NAMALWA (cell line): ENCODE measurements at regions not wholly inside any gene's neighbourhood (a gene's known extent, or its start where the extent isn't known, plus 50 kb on each side); places are given as distances from the start of the nearest gene placed in this dataset.
"Not testable (repeated sequence)": the region's sequence is repeated elsewhere in the genome, so short reads cannot be mapped to it uniquely, and the experiment has no call there.

Experiments
- DNase-seq: peaks from one replicate; pipeline ENCODE4 v3.0.0-alpha.2; 2015; ENCODE audit warnings: low spot score

DNA sequence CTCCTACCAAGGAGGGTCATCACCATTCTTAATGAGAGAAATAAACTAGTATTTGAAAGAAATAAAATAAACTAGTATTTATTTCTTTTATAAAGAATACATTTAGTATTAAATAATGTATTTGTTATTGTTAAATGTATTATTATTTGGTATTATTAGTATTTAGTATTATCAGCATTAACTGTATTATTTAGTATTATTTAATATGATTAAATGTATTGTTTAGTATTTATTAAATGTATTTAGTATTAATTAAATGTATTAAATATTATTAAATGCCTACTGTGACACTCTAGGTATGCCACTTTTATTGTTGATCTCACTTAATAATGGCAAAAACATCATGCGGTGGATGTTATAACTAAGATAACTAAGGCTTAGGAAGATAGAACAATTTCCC, 353.6 kb upstream of the MAP2 start:
- no peak for DNase-seq

DNA sequence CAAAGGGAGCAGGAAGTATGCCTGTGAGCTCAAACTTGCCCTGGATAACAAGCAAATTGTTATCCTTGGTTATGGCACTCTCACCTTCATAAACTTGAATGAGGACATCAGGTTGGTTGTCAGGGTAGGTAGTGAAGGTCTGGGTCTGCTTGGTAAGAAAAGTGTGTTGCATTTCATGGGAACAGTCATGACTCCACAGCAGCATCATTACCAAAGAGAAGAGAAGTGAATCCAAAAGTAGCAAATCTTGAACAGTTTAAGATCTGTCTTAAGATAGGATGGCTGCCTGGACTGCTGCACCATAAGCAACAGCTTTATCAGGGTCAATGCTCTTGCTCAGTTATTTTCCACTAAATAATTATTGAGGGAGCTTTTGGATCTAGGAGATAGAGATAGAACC, 350.7 kb upstream of the MAP2 start:
- no peak for DNase-seq

DNA sequence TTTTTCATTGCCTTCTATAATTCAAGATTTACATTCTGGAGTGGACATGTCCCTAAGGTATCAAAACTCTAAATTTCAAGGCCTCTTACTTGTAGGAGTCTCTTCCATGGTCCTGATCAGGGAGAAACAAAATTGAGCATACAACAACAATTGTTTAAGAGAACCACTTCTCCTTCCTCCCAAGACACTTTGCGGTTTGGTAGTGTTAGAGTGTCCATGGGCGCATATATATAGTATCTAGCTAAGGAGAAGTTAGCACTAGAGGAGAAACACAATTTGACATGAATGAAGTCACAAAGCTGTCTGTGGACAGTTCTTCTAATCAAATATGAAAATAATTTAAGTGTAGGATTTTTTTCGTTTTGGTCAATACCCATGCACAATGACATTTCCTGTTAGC, 349.1 kb upstream of the MAP2 start:
- no peak for DNase-seq

DNA sequence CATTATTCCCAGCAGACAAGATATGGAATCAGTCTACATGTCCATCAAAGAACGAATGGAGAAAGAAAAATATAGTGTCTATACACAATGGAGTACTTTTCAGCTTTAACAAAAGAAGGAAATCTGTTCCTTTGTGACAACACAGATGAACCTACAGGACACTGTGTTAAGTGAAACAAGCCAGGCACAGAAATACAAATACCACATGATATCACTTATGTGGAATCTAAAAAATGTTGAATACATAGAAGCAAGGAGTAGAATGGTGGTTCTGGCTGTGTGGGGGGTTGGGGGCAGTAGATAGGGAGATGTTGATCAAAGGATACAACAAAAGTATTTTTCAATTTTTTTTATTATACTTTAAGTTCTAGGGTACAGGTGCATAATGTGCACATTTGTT, 347.7 kb upstream of the MAP2 start:
- DNase-seq = no peak

DNA sequence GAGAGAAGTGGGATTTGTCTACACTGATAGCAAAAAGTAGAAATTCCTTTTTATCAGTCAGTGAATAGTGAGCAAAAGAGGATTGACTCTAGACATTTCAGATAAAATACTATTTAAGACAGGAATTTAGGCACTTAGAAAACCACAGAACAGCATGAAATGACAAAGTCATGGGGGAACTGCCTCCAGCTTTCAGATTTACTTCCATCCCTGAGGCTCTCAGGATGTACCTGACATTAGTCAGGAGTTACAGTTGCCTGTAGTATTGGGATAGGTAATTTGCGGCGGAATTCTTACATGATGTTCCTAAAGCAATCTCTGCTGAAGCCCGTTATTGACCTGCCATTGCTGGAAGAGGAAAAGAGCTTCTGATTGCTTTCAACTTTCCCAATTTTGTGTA, 337.1 kb upstream of the MAP2 start:
- DNase-seq = no peak

DNA sequence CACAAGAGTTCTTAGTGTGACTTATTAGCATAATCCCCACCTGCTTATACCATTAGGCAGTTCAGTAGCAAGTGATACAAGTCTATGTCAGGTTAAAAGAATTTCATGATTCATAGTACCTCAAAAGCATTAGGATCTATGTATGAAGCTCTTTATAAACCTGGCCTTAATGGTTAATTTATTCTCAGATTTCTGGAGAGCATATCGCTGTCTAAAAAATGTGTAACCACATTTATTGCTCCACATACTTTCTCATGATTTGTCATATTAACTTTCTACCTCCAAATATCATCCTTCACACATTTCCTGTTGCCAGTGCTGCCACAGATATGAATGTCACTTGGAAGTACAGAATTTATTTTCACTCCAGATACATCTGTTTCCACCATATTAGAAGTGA, 332.8 kb upstream of the MAP2 start:
- DNase-seq = no peak

DNA sequence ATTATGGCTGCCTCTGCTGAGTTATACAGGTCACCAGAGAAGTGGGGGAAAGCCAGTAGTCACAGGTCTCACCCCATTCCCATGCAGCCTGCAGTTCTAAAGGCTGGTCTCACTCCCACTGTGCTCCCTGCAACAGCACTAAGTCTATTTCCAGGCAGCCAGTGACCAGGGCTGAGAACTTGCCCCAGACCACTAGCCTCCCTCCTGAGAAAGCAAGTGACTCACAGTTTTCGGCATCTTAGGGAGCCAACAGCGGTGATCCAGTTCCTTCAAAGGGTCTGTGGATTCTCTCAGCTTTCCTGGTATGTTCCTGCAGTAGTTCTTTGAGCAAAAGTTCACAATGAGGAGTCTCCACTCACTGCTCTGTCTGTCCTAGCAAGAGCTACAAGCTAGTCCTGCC, 329.6 kb upstream of the MAP2 start:
- DNase-seq = no peak

DNA sequence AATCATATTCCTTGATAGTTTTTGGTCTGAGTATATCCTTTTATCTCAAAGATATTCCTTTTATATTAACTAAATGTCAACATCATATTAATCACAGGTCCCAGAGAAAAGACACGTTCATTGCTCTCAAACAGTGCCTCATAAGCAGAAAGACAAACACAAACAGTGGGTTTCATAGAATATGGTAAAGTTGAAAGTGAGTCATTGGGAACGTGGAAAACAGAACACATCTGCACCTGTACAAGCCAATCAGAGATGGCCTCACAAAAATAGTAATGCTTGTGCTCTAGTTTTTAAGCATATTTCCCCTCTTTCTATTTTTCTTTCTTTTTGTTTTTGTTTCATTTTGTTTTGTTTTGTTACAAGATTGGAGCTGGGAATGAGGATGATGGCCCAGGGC, 328.4 kb upstream of the MAP2 start:
- DNase-seq = no peak

DNA sequence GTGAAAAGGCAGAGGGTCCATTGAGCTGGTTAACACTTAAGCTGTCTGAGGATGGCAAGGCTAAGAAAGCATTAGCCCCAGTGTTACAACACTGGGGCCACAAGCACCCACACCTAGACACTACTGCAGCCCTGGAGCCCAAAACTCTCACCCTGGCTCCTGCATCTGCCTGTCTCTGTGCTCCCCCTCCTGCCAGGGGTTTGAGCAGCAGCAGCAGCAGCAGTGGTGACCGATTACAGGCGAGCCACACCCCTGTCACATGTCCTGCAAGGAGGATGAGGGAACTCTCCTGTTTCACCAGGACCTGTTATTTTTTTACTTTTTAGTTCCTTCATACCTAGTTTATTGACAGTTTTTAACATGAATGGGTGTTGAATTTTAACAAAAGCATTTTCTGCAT, 326.7 kb upstream of the MAP2 start:
- DNase-seq = no peak

DNA sequence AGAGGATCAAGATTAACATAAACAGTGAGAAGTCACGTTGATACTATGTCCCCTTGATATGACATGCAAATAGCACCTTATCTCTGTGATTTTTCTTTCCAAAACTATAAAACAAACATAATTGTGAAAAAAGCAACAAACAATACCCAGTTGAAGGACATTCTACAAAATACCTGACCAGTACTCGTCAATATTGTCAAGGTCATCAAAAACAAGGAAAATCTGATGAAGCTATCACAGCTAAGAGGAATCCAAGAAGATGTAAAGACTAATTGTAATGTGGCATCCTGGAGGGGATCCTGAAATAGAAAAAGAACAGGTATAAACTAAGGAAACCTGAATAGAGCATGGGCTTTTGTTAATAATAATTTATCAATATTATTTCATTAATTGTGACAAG, 321.5 kb upstream of the MAP2 start:
- no peak for DNase-seq

DNA sequence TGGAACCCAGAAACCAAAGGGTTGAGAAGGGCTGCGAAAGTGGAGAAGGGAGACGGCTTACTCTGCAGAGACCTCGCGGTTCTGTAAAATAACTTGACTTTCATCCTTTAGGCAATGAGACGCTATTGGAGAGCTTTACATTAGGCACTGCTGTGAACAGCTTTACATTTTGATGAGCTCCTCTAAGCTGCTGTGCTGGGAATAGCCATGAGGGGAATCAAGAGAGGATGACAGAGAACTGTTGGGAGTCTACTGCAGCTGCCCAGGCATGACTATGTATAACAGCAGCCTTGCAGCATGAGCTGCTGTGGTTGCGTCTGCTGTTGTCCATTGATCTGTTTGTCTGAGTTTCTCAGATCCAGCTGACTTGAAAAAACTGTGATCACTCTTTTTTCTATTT, 310.8 kb upstream of the MAP2 start:
- DNase-seq = no peak

DNA sequence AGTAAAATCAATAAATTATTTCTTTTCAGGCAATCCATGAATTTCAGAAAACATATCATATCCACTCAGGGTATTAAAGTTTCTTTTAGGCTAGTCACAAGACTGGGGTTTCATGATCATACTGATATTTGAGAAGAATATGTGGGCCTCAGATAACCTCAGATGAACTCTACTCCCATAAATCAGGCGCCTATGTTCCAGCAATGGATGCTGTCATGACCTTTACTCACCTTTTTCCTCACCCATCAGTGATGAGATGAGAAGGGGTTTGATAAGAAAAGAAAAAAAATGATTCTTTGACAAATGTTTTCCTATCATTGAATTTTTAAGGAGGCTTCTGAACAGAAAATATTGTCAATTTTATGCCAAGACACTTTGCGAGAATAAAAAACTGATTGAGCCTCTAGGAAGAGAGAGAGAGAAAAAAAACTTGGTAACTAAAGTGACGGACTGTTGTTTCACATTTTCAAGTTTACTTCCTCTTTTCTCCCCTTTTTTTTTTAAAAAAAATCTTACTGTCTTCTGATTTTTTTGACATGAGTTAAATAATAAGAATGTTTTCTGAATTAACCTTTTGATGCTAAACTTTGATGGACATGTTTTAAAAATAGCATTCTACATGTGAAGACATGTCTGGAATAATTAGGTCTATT, 309.1 kb upstream of the MAP2 start:
- DNase-seq = no peak

DNA sequence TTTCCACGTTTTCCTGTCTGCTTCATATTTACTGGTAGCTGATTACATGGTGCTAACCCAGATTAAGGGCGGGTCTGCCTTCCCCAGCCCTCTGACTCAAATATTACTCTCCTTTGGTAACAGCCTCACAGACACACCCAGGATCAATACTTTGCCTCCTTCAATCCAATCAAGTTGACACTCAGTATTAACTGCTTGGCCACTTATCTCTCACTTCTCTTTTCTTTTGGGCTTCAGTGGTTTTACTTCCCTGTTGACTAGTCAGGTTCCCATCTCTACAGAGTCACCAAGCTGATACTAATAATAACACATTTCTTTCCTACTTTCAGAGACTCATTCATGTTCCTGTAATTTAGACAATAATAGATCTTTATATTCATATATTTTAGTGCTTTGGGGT, 302.2 kb upstream of the MAP2 start:
- no peak for DNase-seq

DNA sequence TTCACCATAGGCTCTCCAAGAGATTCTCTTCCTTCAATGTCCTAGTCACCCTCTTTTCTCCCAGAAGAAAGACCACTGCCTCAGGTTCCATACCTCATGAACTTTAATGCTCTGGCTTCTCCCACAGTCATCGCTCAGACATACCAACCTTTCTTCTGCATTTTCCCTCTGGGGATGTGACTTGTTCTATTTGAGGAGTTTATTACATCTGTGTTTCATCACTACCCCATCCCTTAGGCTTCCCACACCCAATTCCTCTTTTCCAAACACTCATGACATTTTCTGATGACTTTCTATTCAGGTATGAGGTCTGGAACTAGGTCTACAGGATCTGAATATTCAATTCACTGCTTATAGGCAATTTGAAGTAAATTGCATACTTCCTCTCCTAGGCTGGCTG, 298.6 kb upstream of the MAP2 start:
- DNase-seq = no peak

DNA sequence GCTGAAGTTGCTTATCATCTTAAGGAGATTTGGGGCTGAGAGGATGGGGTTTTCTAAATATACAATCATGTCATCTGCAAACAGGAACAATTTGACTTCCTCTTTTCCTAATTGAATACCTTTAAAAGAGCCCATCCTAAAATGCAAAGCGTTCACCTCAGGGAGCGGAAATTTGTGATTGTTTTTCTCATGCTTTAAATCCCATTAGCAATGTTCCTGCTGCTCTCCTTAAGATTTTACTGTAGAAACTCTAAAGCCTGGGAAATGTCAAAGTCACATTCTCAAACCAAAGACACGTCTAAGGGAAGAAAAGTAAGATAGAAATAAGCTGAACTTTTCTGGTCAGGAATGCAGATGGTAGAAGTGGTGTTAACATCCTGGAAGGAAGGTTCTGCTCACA, 285.8 kb upstream of the MAP2 start:
- no peak for DNase-seq

DNA sequence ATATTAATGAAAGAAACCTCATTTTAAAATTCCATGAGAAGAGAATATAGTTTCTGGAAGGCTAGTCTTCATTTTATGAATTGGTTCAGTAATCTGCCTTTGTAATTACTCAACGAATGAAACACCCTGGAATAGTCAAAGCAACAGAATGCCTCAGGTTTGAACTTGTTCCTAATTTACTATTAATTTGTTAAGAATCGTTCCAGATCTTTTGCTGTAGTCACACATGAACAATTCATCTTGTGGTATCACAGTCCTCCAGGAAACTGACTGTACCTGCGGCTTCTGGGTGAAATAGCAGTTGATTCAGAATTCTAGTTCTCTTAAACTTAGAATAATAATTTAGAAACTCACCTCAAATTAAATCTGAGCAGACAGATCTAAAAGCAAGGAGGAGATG, 282.7 kb upstream of the MAP2 start:
- DNase-seq = no peak

DNA sequence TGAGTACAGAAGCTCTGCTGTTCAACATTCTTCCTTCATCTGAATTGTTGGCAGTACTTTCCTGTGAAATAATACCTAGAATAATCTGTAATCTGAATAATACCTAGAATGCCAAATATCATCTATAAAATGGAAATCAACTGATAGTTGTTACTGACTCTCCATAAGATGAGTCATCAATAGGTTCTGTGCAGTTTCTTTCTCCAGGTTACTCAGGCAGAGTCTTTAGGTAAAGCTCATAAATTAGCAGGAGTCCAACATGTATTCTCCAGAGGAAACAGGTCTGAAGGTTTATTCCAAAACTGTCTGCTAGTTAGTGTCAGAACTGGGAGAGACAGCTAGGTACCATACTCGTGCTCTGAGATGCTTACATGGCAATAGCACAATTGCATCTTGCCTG, 282.0 kb upstream of the MAP2 start:
- no peak for DNase-seq

DNA sequence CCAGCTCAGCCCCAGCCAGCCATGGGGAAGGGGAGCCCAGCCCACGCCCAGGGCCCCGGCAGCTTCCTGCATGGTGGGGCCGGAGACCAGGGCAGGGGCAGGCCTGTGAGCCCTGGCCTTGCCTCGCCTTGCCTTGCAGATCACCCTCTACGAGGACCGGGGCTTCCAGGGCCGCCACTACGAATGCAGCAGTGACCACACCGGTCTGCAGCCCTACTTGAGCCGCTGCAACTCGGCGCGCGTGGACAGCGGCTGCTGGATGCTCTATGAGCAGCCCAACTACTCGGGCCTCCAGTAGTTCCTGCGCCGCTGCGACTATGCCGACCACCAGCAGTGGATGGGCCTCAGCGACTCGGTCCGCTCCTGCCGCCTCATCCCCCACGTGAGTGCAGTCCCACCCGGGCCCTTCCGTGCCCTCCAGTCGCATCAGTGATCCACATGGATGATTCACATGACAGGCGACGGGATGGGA, 278.6 kb upstream of the MAP2 start:
- DNase-seq = not testable (repeated sequence)

DNA sequence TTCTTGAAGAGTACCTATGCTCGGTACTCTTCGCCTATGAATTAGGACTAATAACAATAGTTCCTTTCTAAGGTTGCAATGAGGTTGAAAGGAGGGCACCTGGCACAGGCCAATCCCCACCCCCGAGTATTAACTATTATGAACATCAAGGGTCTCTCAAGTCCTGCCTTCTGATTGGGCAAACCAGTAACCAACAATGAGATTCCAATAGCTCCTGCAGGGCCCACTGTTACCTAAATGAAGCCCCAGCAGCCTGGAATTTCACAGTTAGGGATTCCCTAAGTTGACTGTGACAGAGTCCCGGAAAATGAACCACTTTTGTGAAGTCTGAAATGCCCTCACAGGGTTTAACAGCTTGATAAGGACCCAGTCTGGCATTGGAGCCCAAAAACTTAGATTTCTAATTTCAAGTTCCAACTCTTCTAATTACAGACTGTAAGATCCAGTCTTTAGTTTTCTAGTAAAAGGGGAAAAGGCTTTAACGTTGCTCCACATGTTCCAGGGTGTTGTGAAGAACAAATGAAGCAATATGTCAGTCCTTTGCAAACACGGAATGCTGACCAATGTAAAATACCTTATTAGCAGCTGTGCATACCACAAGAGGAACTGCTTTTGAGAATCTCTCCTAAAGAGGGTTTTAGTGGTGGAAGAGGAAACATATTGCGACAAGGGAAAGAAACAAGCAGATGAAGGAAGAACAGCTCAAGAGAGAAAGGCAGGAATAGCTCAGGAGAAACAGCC, 277.7 kb upstream of the MAP2 start:
- no peak for DNase-seq

DNA sequence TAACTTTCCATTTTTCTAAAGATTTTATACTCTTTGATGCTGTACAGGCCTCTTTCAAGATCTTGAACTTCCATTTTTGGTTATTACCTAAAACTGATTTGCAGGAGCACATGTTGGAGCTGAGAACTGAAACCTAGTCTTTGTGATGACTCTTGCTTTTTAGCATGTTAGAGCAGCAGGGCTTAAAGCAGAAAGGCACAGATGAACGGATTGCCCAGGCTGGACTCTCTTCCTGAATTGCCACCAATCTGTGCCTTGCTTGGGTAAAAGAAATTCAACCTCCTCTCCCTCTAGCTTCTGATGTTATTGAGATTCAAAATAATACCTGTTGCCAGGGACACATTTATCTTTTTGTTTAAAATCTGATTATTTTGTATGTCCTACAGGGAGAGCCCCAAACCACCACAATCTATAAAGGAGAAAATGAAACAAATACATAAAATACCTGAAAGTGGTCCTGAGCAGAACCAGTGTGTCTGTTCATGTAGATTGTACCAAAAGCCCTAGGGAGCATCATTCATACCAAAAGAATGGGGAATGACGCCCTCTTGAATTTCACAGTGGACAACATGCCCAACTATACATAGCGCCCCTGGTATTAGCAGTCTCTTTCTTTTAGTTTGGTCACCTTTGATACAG, 277.0 kb upstream of the MAP2 start:
- no peak for DNase-seq

DNA sequence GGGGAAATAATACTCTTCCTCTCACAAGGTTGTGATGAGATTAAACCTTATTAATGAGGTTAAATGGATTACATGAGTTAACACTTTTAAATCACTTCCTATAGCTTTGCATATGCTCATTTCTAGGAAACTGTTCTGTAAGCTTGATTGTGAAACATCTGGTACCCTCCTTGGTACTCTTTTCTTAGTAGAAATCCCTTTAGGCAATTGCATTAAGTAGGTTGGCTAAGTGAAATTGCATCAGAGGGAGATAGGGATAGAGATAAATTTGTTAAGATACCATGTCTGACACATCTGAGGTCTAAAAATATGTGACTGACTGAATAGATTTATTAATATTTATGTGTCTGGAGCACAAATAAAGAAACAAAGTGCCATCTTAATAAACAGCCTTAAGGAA, 275.9 kb upstream of the MAP2 start:
- no peak for DNase-seq

DNA sequence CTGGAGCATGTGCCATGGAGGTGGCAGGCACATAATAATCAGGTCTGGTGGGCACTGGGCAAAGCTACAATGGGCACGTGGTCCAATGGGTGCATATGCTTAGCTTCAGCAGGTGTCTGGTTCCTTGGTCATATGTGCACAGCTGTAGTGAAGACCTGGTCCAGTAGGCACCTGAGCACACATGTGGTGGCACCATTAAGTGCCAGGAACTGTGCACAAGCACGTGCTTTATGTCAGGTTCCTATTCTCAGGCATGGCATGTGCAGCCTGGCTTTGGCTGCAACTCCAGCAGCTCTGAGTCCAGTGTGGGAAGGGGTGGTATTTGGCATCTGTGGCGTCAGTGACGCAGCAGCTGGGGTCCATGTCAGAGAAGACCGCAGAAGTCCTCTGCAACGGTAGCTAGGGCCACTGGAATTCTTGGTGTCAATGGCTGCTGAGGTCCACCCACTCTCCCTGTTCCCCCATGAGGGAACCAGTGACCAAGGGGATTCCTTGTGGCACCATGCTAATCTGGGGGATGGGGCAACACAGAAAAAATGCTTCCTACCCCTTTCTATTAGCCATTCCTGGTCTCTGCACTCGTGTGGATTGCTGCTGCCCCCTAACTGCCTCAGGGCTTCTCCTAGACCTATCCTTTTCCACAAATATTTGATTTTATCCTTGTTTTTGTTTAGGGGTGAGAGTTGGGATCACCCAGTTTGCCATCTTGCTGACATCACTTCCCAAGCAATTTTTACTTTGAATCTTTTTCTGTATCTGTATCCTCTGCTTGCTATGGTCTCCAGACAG, 262.9 kb upstream of the MAP2 start:
- no peak for DNase-seq

DNA sequence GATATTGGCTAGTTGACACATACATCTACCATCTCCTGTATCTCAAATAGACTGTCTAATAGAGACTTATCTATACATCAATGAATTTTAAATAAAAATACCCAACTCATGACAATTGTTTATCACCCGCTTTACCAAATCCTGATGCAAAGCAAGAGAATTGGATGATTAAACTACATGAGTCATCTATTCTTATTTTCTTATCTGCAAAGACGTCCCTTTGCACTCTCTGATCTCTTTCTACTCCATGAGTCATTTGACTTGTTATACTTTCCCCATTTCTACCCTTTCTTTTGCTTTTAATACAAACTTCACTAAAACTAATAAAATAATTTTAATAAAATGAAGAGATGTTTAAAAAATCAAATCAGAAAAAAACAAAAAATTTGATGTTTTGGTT, 261.7 kb upstream of the MAP2 start:
- DNase-seq = no peak
